ENCODE measurements at regions not wholly inside any gene's neighbourhood (a gene's known extent, or its start where the extent isn't known, plus 50 kb on each side); places are given as distances from the start of the nearest gene placed in this dataset.

GRCh38 chr3:177329854-177330253 lies 132.6 kb upstream of the TBL1XR1 start:
- H3K56ac ChIP-seq (replicated peaks; ENCODE audit: insufficient read length, low read depth, low read length): no peak overlapping the region
- H2BK12ac ChIP-seq (ENCODE audit: low read depth, low read length): no peak overlapping the region
- no peaks in the 10 kb centered on the region for H3K9me3 ChIP-seq (ENCODE audit: insufficient read depth in 2 of 2, low read depth in 1 of 2, low read length in 1 of 2)
- no peaks in the 10 kb centered on the region for H3K36me3 ChIP-seq (ENCODE audit: control insufficient read depth in 2 of 4, insufficient read depth in 4 of 4, low read length in 3 of 4)
- no peak overlapping the region for H4K8ac ChIP-seq (ENCODE audit: extremely low read depth, insufficient read depth, low read length)
- no peak overlapping the region for H3K27ac ChIP-seq (ENCODE audit: low read depth, low read length)
- ChIA-PET POLR2A (ENCODE audit: partially characterized antibody) (no interaction called here), CTCF (ENCODE audit: partially characterized antibody) (no interaction called here)
- 0 out of 2 replicates have a peak overlapping the region, but pooled peaks have one; percentile 44 for H2AFZ ChIP-seq (ENCODE audit: low read length)
- H3K23me2 ChIP-seq (ENCODE audit: low read depth, low read length): no peaks in the 10 kb centered on the region
- H3K23ac ChIP-seq (ENCODE audit: insufficient read length): no peak overlapping the region
- no peak overlapping the region for H2AK5ac ChIP-seq (ENCODE audit: low read depth, low read length)
- H2BK5ac ChIP-seq (ENCODE audit: low read depth, low read length): no peak overlapping the region
- H3K79me1 ChIP-seq (ENCODE audit: low read depth, low read length): no peaks in the 10 kb centered on the region
- no peak overlapping the region for H2BK120ac ChIP-seq (replicated peaks; ENCODE audit: low read depth, low read length)
- H3K4me3 ChIP-seq (ENCODE audit: extremely low read depth in 1 of 4, insufficient read depth in 2 of 4, low read depth in 3 of 4, low read length in 4 of 4): no peak overlapping the region
- no peaks in the 10 kb centered on the region for H3K27me3 ChIP-seq (replicated peaks in 1 of 4; ENCODE audit: control insufficient read depth in 3 of 4, extremely low read depth in 1 of 4, insufficient read depth in 3 of 4, low read length in 3 of 4)
- DNase-seq (ENCODE audit: low read depth in 1 of 2, low spot score in 2 of 2) (no peak), FAIRE-seq (no peak)
- H3K14ac ChIP-seq (ENCODE audit: insufficient read length): no peak overlapping the region
- H3K4me2 ChIP-seq (ENCODE audit: insufficient read depth in 1 of 2, low read depth in 2 of 2, low read length in 2 of 2): no peak overlapping the region
- no peak overlapping the region for H3K9ac ChIP-seq (replicated peaks in 1 of 4; ENCODE audit: extremely low read depth in 1 of 4, low read depth in 3 of 4, low read length in 3 of 4)
- H3K4ac ChIP-seq (replicated peaks; ENCODE audit: insufficient read length, low read depth, low read length): no peak overlapping the region
- no peak overlapping the region for H2BK15ac ChIP-seq (ENCODE audit: low read length)
- H3K79me2 ChIP-seq (ENCODE audit: control insufficient read depth in 1 of 2, insufficient read depth in 2 of 2, low read length in 2 of 2): no peaks in the 10 kb centered on the region
- no peak overlapping the region for H4K91ac ChIP-seq (replicated peaks; ENCODE audit: insufficient read length, low read length)
- H3K18ac ChIP-seq (ENCODE audit: extremely low read depth, low read length): no peak overlapping the region
- no peaks in the 10 kb centered on the region for H4K20me1 ChIP-seq (replicated peaks in 1 of 2; ENCODE audit: control insufficient read depth in 1 of 2, insufficient read depth in 2 of 2, low read length in 2 of 2)
- TF ChIP-seq GTF2F1 (IDR thresholded peaks at IDR 0.05; ENCODE audit: borderline replicate concordance, low read depth, low read length): no peak
- TF ChIP-seq ASH2L (IDR thresholded peaks at IDR 0.05; ENCODE audit: low read length): no peak
- TF ChIP-seq MAFK (IDR thresholded peaks at IDR 0.05; ENCODE audit: low read depth, low read length): no peak
- no peak for TF ChIP-seq RFX5 (IDR thresholded peaks at IDR 0.05; ENCODE audit: borderline replicate concordance, low read depth, low read length)
- TF ChIP-seq JUN (IDR thresholded peaks at IDR 0.05; ENCODE audit: low read depth, low read length): no peak
- TF ChIP-seq PHF8 (conservative IDR thresholded peaks at IDR 0.05; ENCODE audit: low read depth, low read length): no peak
- no peak for TF ChIP-seq CTBP2 (IDR thresholded peaks at IDR 0.05; ENCODE audit: borderline replicate concordance, insufficient read depth, insufficient read length, low read length)
- TF ChIP-seq, protein P1, sequence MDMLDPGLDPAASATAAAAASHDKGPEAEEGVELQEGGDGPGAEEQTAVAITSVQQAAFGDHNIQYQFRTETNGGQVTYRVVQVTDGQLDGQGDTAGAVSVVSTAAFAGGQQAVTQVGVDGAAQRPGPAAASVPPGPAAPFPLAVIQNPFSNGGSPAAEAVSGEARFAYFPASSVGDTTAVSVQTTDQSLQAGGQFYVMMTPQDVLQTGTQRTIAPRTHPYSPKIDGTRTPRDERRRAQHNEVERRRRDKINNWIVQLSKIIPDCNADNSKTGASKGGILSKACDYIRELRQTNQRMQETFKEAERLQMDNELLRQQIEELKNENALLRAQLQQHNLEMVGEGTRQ (IDR thresholded peaks at IDR 0.05; ENCODE audit: low read length): no peak
- 87% methylated on average over 3 of the region's 3 CpGs; no CpG with 5 or more reads in 1 of the 2 experiments for WGBS, 2 experiments (ENCODE audit: extremely low coverage in 1 of 2, insufficient coverage in 1 of 2, insufficient read length in 1 of 2, insufficient replicate concordance in 2 of 2, low coverage in 1 of 2, low lambda C conversion rate in 2 of 2, missing lambda C conversion rate in 1 of 2)
- no peak overlapping the region for H4K5ac ChIP-seq (ENCODE audit: insufficient read length, low read depth, low read length)
- H3K4me1 ChIP-seq (replicated peaks in 1 of 4; ENCODE audit: control insufficient read depth in 3 of 4, insufficient read depth in 4 of 4, low read length in 3 of 4): no peaks in the 10 kb centered on the region
- no peak overlapping the region for H2BK20ac ChIP-seq (ENCODE audit: low read length)
